Hematopoietic multipotent progenitor cell treated with erythropoietin and hydrocortisone succinate and interleukin-3 and kit ligand, for 8 days (in vitro differentiated cells): ENCODE measurements at regions not wholly inside any gene's neighbourhood (a gene's known extent, or its start where the extent isn't known, plus 50 kb on each side); places are given as distances from the start of the nearest gene placed in this dataset.

ENCODE experiments used
- DNase-seq: peaks from one replicate; pipeline ENCODE4 v3.0.0-alpha.2; 2015

- DNase-seq = no peak
Measured at GRCh38 chr3:64305731-64306130, 80.5 kb upstream of the PRICKLE2 start.

- DNase-seq = no peak
Measured at GRCh38 chr3:64304828-64305410, 79.7 kb upstream of the PRICKLE2 start.

- DNase-seq = no peak
Measured at GRCh38 chr3:64303881-64304280, 78.6 kb upstream of the PRICKLE2 start.

GRCh38 chr3:64303401-64303800, 78.1 kb upstream of the PRICKLE2 start:
- no peak for DNase-seq

GRCh38 chr3:64301476-64301875, 76.2 kb upstream of the PRICKLE2 start:
- no peak for DNase-seq

- no peak for DNase-seq
Measured at GRCh38 chr3:64300790-64301423, 75.6 kb upstream of the PRICKLE2 start.

- DNase-seq = no peak
Measured at GRCh38 chr3:64299206-64299605, 73.9 kb upstream of the PRICKLE2 start.

GRCh38 chr3:64297563-64297962, 72.3 kb upstream of the PRICKLE2 start:
- DNase-seq = no peak

GRCh38 chr3:64295594-64295993, 70.3 kb upstream of the PRICKLE2 start:
- no peak for DNase-seq

- DNase-seq = no peak
Measured at GRCh38 chr3:64294771-64295170, 69.5 kb upstream of the PRICKLE2 start.

GRCh38 chr3:64293121-64293520, 67.9 kb upstream of the PRICKLE2 start:
- DNase-seq = no peak

GRCh38 chr3:64291956-64292355, 66.7 kb upstream of the PRICKLE2 start:
- no peak for DNase-seq

- DNase-seq = no peak
Measured at GRCh38 chr3:64291345-64291744, 66.1 kb upstream of the PRICKLE2 start.

GRCh38 chr3:64290864-64291263, 65.6 kb upstream of the PRICKLE2 start:
- DNase-seq = no peak

GRCh38 chr3:64290161-64290560, 64.9 kb upstream of the PRICKLE2 start:
- no peak for DNase-seq

- DNase-seq = no peak
Measured at GRCh38 chr3:64289622-64290021, 64.4 kb upstream of the PRICKLE2 start.

GRCh38 chr3:64278625-64279024, 53.4 kb upstream of the PRICKLE2 start:
- no peak for DNase-seq

- DNase-seq = no peak
Measured at GRCh38 chr3:64276131-64276530, 50.9 kb upstream of the PRICKLE2 start.
